Progenitor cell of endocrine pancreas (in vitro differentiated cells): ENCODE measurements at regions not wholly inside any gene's neighbourhood (a gene's known extent, or its start where the extent isn't known, plus 50 kb on each side); places are given as distances from the start of the nearest gene placed in this dataset.
"Not testable (repeated sequence)": the region's sequence is repeated elsewhere in the genome, so short reads cannot be mapped to it uniquely, and the experiment has no call there.

ENCODE experiments used
- DNase-seq: peaks from one replicate; pipeline ENCODE4 v3.0.0; 2021; ENCODE audit warnings: low spot score; ENCODE audit not compliant: unreplicated experiment
- H3K27ac Mint-ChIP-seq: 2 replicates; pipeline ENCODE4 v1.8.0; 2021; ENCODE audit warnings: mild to moderate bottlenecking, moderate library complexity, mixed read lengths
- H3K27me3 Mint-ChIP-seq: 2 replicates; pipeline ENCODE4 v1.8.0; 2021; ENCODE audit warnings: mixed read lengths
- H3K36me3 Mint-ChIP-seq: 2 replicates; pipeline ENCODE4 v1.8.0; 2022; ENCODE audit warnings: mixed read lengths; ENCODE audit not compliant: insufficient read depth
- H3K4me1 Mint-ChIP-seq: 2 replicates; pipeline ENCODE4 v1.8.0; 2021; ENCODE audit warnings: low read depth, mixed read lengths
- H3K4me3 Mint-ChIP-seq: 2 replicates; pipeline ENCODE4 v1.8.0; 2021; ENCODE audit warnings: low read depth, mild to moderate bottlenecking, moderate library complexity, mixed read lengths
- H3K9me3 Mint-ChIP-seq: 2 replicates; pipeline ENCODE4 v1.8.0; 2021; ENCODE audit warnings: low read depth, mixed read lengths
- TF ChIP-seq, protein P1 (sequence below): fragments of 200-600 bp; sonication (generic); IDR thresholded peaks from one replicate; pipeline ENCODE4 v1.5.0; 2021; ENCODE audit warnings: antibody characterized with exemption, mild to moderate bottlenecking; ENCODE audit not compliant: unreplicated experiment

DNA sequence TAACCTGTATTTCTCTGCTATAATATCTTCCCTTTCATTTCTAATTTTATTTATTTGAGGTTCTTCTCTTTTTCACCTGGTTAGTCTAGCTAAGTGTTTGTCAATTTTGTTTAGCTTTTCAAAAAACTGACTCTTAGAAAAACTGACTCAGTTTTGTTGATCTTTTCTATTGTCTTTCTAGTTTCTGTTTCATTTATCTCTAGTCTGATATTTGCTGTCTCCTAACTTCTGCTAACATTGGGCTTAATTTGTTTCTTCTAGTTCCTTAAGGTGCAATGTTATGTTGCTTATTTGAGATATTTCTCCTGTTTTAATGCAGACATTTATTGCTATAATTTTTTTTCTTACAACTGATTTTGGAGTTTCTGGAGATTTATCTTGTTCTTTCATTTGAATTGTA lies 1011.0 kb downstream of the EPHA7 start:
- TF ChIP-seq, protein P1, sequence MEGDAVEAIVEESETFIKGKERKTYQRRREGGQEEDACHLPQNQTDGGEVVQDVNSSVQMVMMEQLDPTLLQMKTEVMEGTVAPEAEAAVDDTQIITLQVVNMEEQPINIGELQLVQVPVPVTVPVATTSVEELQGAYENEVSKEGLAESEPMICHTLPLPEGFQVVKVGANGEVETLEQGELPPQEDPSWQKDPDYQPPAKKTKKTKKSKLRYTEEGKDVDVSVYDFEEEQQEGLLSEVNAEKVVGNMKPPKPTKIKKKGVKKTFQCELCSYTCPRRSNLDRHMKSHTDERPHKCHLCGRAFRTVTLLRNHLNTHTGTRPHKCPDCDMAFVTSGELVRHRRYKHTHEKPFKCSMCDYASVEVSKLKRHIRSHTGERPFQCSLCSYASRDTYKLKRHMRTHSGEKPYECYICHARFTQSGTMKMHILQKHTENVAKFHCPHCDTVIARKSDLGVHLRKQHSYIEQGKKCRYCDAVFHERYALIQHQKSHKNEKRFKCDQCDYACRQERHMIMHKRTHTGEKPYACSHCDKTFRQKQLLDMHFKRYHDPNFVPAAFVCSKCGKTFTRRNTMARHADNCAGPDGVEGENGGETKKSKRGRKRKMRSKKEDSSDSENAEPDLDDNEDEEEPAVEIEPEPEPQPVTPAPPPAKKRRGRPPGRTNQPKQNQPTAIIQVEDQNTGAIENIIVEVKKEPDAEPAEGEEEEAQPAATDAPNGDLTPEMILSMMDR, result no peak
- Mint-ChIP-seq H3K4me1 (no peaks in the 10 kb centered on the region), H3K4me3 (no peak overlapping the region), H3K27me3 (no peaks in the 10 kb centered on the region), H3K36me3 (no peaks in the 10 kb centered on the region), H3K27ac (no peak overlapping the region), H3K9me3 (peaks cover 18% of the 10 kb centered on the region)
- no peak for DNase-seq

DNA sequence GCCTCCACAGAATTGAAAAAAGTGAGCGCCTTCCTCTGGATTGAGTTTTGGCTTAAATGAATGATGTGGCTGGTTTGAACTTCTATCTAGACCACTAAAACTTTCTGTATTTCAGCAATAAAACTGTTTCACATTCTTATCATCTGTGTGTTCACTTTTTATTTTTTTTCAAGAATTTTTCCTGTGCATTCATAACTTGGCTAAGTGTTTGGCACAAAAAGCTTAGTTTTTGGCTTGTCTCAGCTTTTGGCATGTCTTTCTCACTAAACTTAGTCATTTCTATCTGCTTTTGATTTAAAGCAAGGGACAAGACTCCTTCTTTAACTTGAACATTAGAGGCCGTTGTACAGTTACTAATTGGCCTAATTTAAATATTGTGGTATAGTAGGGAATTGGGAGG lies 1015.1 kb downstream of the EPHA7 start:
- no peak overlapping the region for H3K27ac Mint-ChIP-seq
- H3K9me3 Mint-ChIP-seq, result peaks cover 11% of the 10 kb centered on the region

DNA sequence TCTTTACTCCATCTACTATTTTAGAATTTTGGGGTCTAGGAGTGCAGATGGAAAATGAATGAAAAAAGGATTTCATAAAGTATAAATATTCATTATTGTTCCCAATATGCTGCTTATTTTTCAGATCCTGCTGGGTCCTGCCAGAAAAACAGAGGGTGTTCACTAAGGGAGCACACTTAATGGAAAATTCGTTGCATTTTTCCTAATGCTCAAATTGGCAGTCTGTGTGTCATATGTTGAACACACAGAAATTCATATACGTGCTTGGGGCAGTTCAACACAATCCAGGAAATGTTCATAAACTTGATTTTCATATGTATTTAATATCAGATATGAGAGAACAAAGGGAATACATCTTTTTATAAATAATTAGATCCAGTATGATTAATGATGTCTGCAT lies 1019.4 kb downstream of the EPHA7 start:
- no peak overlapping the region for H3K4me3 Mint-ChIP-seq
- H3K4me1 Mint-ChIP-seq, result no peaks in the 10 kb centered on the region
- H3K27me3 Mint-ChIP-seq, result no peaks in the 10 kb centered on the region
- H3K9me3 Mint-ChIP-seq, result no peaks in the 10 kb centered on the region
- DNase-seq, result no peak
- TF ChIP-seq, protein P1, result no peak
- H3K27ac Mint-ChIP-seq, result no peak overlapping the region
- no peaks in the 10 kb centered on the region for H3K36me3 Mint-ChIP-seq

More for the DNA sequence above, 1015.1 kb downstream of the EPHA7 start:
- DNase-seq, result no peak
- Mint-ChIP-seq H3K4me3 (no peak overlapping the region), H3K36me3 (no peaks in the 10 kb centered on the region), H3K27me3 (no peaks in the 10 kb centered on the region), H3K4me1 (no peaks in the 10 kb centered on the region)
- TF ChIP-seq, protein P1, result no peak

DNA sequence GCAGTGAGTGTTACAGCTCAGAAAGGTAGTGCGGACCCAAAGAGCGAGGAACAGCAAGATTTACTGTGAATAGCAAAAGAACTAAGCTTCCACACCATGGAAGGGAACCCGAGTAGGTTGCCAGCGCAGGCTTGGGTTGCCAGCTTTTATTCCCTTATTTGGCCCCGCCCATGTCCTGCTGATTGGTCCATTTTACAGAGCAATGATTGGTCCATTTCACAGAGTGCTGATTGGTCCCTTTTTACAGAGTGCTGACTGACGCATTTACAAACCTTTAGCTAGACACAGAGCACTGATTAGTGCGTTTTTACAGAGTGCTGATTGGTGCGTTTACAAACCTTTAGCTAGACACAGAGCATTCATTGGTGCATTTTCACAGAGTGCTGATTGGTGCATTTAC lies 1030.7 kb downstream of the EPHA7 start:
- H3K27me3 Mint-ChIP-seq, H3K27ac Mint-ChIP-seq, H3K36me3 Mint-ChIP-seq, DNase-seq, H3K4me3 Mint-ChIP-seq, H3K9me3 Mint-ChIP-seq, H3K4me1 Mint-ChIP-seq: not testable (repeated sequence)

DNA sequence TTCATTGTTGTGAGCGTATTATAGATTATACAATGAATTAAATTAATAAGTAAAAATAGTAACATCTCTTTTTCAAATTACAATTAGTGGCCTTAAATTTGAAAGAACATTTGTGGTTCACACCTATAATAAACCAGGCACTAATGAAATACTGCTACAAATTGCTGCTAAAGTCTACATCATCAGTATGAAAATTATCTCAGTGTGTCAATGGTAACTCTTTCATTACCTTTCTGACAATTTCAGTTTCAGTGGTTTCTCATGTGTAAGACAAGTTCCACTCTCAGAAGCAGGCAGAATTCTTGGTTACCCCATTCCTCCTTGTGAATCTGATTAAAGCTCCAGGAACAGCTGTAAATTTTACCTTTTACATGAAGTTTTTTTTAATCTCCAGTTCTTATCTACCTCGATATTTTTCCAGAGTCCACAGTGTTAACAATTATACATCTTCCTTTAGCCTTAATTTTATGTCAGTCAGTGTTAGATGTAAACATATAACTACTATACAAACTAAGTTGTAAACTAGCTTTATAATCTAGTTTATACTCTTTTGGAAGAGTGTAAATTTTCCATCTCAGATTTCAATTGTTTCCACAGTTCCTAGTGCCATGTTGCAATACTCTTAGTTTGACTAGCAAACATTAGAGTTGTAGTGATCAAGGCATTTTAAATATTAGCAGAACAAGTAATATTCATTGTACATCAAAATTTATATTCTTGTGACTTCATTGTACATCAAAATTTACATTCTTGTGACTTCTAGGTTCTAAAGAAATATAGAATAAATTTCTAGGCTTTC lies 1038.4 kb downstream of the EPHA7 start:
- H3K4me3 Mint-ChIP-seq, result no peak overlapping the region

More for the DNA sequence above, 1038.4 kb downstream of the EPHA7 start:
- Mint-ChIP-seq H3K27ac (no peak overlapping the region), H3K4me1 (no peaks in the 10 kb centered on the region), H3K9me3 (no peaks in the 10 kb centered on the region), H3K27me3 (no peaks in the 10 kb centered on the region), H3K36me3 (no peaks in the 10 kb centered on the region)
- TF ChIP-seq, protein P1, result no peak
- DNase-seq, result no peak
